Erythroblast (primary cell): ENCODE measurements at regions not wholly inside any gene's neighbourhood (a gene's known extent, or its start where the extent isn't known, plus 50 kb on each side); places are given as distances from the start of the nearest gene placed in this dataset.

Source experiments
- GATA1 ChIP-seq: IDR thresholded peaks from 2 replicates; pipeline ENCODE4 v1.6.1; 2011; ENCODE audit warnings: low read depth, mild to moderate bottlenecking, control low read depth, low read length, moderate library complexity
- POLR2A ChIP-seq: IDR thresholded peaks from 2 replicates; pipeline ENCODE4 v1.6.1; 2011; ENCODE audit warnings: mild to moderate bottlenecking, low read length

DNA sequence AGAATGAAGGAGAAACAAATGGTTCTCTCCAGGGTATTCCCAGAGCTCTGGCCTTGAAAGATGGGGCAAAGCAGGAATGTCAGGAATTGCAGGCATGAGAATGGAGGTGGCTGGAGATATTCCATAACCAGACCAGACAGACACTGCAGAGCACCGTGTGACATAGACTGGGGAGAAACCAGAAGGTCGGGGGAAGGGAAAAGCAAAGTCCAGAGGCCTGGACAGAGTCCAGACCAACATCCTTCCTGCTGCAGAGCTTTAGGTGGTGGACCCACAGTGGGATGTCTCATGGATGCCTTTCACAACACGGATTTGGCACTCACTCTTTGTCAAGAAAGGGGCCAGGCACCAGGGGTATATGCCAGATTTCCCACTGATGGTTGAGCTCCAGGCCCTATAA is 177.2 kb upstream of the INHBA start:
- TF ChIP-seq POLR2A (no peak), GATA1 (no peak)
